ENCODE measurements at regions not wholly inside any gene's neighbourhood (a gene's known extent, or its start where the extent isn't known, plus 50 kb on each side); places are given as distances from the start of the nearest gene placed in this dataset.
"Not testable (repeated sequence)": the region's sequence is repeated elsewhere in the genome, so short reads cannot be mapped to it uniquely, and the experiment has no call there.

DNA sequence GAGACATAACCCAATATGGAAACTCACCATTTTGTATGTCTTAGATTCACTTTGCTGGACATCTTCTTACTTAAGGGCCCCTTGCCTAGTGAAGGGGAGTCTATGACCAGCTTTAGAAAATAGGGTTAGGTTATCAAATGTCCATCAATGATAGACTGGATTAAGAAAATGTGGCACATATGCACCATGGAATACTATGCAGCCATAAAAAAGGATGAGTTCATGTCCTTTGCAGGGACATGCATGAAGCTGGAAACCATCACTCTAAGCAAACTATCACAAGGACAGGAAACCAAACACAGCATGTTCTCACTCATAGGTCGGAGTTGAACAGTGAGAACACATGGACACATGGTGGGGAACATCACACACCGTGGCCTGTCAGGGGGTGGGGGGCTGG is 301.8 kb upstream of the TBL1XR1 start:
- not testable (repeated sequence) for H3K9me3 Mint-ChIP-seq; H3K27ac Mint-ChIP-seq; H3K4me3 Mint-ChIP-seq; H3K4me1 Mint-ChIP-seq (ENCODE audit: low read depth); H3K36me3 Mint-ChIP-seq (ENCODE audit: insufficient read depth in 2 of 2); H3K27me3 Mint-ChIP-seq (ENCODE audit: low read depth); ATAC-seq (replicated peaks in 1 of 2); DNase-seq

DNA sequence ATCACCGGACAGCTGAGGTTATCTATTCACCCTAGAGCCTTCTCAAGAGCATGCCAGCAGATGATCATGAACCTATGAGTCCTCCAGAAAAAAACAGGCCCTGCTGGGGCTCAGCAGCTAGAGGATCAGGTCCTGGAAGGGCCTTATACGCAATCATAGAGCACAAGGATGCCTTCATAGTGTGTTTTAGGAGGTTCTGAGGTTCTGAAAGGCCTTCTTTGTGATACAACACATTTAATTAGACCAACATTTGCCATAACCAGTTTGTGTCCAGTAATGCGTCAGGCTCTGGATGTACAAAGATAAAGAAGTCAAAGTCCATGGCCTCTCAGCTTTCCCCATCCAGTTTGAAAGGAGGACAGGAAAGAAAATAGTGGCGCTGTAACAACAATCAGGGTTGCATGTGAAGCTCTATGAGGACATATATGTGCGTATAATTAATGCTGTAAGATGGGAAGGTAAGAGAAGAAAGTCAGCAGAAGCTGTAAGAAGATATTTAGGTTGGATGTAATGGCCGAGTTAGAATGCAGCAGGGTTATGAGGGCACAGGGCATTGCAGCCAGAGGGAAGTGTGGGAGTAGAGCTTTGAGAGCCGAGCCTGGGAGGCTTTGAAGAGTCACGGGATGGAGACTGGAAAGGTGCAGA is 302.6 kb upstream of the TBL1XR1 start:
- Mint-ChIP-seq H3K4me1 (ENCODE audit: low read depth) (no peaks in the 10 kb centered on the region), H3K9me3 (peaks cover 0 to 2% of the 10 kb centered on the region in 2 donors), H3K4me3 (no peak overlapping the region), H3K27me3 (ENCODE audit: low read depth) (no peaks in the 10 kb centered on the region), H3K27ac (no peak overlapping the region), H3K36me3 (ENCODE audit: insufficient read depth in 2 of 2) (no peaks in the 10 kb centered on the region)
- ATAC-seq (replicated peaks in 1 of 2) = no peak
- no peak for DNase-seq

DNA sequence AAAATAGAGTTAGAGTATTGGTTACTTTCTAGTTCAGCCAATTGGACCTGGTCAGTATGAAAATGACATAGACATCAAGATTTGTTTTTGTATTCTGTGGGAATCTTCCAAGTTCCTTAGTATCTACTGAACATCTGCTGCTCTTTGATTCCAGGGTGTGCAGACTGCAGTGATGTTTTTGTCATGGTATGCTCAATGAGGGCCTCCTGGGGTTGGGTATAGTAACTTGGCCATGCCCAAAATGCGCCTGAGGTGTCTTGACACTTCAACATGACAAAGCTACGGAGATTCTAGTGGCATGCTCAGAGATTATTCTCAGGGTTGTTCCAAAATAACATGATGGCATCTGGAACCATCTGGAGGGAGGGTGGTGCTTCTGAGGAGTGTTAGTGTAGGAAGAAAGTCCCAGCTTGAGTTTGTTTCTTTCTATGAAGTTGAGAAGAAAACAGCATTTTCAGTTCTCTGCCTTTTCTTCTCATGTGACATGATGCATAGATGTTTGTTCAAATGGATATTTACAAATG is 313.5 kb upstream of the TBL1XR1 start:
- DNase-seq (no peak), ATAC-seq (replicated peaks in 1 of 2) (no peak)
- H3K27ac Mint-ChIP-seq = no peak overlapping the region
- no peak overlapping the region for H3K4me3 Mint-ChIP-seq
- no peaks in the 10 kb centered on the region for H3K4me1 Mint-ChIP-seq (ENCODE audit: low read depth)
- H3K9me3 Mint-ChIP-seq = peaks cover 2 to 6% of the 10 kb centered on the region in 2 donors
- no peaks in the 10 kb centered on the region for H3K27me3 Mint-ChIP-seq (ENCODE audit: low read depth)
- H3K36me3 Mint-ChIP-seq (ENCODE audit: insufficient read depth in 2 of 2) = no peaks in the 10 kb centered on the region

DNA sequence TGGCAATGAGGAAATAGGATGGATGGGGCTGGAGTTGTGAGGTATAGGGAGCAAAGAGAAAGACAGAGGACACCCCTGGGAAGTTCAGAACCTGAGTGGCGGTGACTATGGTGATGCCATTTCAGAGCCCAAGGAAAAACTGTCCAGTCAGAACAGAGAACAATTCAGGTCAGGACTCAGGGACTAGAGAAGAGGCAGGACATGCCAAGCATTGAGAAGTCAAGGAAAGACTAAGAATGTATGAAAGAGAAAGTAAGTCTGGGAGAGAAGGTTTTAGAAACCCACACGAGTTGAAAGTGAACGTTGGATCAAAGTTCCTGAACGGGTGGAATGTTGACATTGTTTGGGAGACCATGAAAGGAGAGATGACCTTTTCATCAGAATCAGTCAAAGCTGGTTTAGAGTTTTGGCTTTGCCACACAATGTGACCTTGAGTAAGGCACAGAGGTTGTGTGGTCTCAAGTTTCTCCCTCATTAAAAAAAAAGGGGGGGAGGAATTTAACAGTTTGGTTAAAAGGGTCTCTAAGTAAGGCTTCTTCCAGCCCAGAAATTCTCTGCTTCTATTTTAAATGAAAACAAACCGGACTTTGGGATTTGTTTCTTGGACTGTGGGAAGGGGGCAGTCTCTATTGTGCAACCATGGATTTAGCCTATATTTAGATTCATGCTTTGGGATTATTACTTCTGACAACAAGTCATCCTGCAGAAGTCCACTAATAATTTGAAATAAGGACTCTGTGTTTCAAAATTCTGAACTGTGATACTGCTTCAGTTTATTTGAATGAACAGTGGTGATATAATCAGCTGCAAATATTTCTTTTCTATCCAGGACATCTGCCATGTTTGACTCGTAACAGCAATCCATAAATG is 315.9 kb upstream of the TBL1XR1 start:
- ATAC-seq (replicated peaks in 1 of 2) (no peak), DNase-seq (no peak)
- Mint-ChIP-seq H3K36me3 (ENCODE audit: insufficient read depth in 2 of 2) (no peaks in the 10 kb centered on the region), H3K27me3 (ENCODE audit: low read depth) (no peaks in the 10 kb centered on the region), H3K27ac (no peak overlapping the region), H3K4me3 (no peak overlapping the region), H3K9me3 (peaks cover 0 to 3% of the 10 kb centered on the region in 2 donors), H3K4me1 (ENCODE audit: low read depth) (no peaks in the 10 kb centered on the region)

DNA sequence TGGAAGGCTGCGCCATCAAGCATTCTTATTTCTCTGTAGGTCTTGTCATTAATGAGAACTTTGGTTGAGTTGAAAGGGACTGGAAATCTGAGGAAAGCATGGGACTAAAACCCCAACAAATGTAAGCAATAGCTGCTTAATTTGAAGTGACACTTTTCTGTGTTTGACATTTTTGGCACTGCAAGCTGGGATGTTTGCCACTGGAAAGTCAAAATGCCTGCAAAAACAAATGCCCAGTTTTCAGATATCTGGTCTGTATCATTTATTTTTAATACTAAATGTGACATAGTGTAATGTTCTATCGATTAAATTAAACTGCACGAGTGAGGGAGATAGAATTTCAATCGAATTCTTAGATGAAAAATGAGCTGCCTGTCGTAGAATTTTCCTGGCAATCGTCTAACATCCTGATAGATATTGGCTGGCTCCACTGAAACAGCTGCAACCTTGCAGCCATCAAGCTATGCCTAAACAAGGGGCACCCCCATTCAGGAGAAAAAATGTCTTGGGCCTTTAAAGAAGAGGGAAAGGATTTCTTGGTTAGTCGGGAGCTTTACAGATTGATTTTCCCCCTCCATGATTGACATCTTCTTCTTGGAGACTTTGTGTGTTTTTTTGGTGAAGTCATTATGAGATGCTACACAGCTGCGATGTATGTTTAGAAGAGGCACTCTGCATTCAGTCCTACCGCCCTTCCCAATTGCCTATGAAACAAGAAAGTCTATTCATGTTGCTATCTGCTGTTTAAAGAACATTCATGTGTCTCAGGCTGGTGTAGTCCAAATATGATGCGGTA is 316.7 kb upstream of the TBL1XR1 start:
- no peaks in the 10 kb centered on the region for H3K36me3 Mint-ChIP-seq (ENCODE audit: insufficient read depth in 2 of 2)
- no peaks in the 10 kb centered on the region for H3K27me3 Mint-ChIP-seq (ENCODE audit: low read depth)
- H3K9me3 Mint-ChIP-seq = peaks cover 0 to 3% of the 10 kb centered on the region in 2 donors
- DNase-seq (no peak), ATAC-seq (replicated peaks in 1 of 2) (no peak)
- no peak overlapping the region for H3K27ac Mint-ChIP-seq
- no peak overlapping the region for H3K4me3 Mint-ChIP-seq
- H3K4me1 Mint-ChIP-seq (ENCODE audit: low read depth) = peaks cover under 1% of the 10 kb centered on the region

DNA sequence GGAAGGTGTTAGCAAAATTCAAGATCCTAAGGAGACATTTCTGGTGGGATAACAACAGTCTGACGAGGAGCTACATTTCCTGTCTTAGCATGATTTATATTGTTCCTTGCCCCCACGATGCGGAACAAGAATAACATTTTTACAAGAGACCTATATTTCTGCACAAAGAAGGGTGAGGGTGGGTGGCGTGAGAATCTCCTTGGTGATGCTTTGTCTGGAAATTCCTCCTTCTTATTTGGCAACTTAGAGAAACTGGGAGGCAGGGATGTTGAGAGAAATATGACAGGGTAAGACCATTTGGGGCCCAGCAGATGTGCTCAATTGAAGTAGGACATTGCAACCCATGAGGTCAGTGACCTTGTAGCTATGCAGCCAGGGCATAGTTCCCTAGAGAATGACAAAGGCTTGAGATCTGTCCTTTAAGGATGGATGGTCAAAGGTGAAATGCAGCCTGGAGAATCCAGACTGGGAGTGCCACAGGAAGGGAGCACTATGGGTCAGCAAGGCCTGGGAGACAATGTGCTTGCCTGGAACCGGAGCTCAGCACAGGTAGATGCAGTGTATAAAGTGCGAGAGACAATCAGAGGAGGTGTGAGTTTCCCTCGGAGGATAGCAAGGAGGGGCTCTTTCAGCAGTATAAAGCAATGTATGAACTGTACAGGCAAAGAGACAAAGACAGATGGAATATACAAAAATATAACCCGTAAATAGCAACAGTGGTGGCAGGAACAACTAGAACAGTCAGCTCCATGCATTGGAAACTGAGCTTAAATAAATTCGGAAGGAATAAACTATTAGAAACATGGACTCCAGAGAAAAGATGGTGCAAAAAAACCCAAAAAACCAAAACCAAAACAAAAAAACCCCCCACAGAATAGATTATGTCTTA is 317.6 kb upstream of the TBL1XR1 start:
- peaks cover 0 to 3% of the 10 kb centered on the region in 2 donors for H3K9me3 Mint-ChIP-seq
- H3K4me3 Mint-ChIP-seq = no peak overlapping the region
- peaks cover 6% of the 10 kb centered on the region for H3K4me1 Mint-ChIP-seq (ENCODE audit: low read depth)
- no peaks in the 10 kb centered on the region for H3K36me3 Mint-ChIP-seq (ENCODE audit: insufficient read depth in 2 of 2)
- ATAC-seq (replicated peaks in 1 of 2) (no peak), DNase-seq (no peak)
- no peak overlapping the region for H3K27ac Mint-ChIP-seq
- no peaks in the 10 kb centered on the region for H3K27me3 Mint-ChIP-seq (ENCODE audit: low read depth)

DNA sequence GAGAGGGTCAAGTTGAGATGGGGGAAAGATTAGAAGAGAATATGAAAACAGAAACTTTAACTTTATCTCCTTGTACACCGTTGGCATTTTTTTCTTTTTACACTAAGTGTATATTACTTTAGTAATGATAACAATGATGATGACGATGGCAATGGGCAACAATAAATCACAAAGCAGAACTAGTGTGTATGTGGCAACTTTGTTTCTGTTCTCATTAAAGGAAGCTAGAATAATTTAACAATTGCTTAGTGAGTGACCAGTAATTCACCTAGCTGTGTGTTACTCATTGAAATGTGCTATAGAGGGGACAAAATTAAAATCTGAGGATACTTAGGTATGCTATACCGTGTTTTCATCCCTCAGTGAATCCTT is 318.5 kb upstream of the TBL1XR1 start:
- H3K4me3 Mint-ChIP-seq = no peak overlapping the region
- H3K27ac Mint-ChIP-seq = no peak overlapping the region

DNA sequence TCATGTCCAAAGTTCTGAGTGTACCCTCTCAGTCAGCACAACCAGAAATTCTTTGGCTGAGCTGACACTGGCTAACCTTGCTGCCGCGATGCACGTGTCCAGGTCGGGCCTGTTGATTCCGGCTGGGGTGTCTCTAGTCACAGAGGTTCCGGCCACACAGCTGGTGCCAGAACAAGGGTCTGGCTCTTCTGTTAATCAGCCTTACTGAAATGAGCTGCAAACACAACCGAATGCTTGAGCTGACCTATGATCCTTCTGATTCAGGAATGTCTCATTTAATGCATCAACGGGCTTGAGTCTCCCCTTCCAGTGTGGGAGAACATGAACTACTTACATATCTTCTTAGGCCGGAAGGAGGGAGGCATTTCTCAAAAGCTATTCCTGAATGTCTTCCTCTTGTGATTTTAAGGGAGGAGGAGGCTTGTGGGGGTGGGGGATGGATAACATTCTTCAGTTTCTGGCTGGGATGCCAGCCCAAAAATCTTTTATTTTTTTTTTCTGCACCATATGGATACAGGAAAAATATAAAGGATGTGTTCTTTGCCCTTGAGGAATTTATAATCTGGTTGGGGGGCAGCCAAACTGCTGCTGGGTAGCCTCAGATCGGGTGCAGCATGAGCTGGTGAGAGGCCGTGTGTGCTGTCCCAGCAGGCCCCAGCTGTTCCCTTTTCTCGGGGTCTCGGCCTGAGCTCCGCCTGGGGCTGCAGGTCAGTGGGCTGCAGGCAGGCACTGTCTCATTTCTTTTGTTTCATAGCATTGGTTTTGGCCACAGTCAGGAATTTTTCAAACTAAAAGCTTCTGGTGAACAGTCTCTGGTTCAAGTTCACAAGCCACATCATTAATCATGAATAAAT is 319.1 kb upstream of the TBL1XR1 start:
- Mint-ChIP-seq H3K27me3 (ENCODE audit: low read depth) (no peaks in the 10 kb centered on the region), H3K27ac (no peak overlapping the region), H3K4me1 (ENCODE audit: low read depth) (peaks cover 6% of the 10 kb centered on the region), H3K36me3 (ENCODE audit: insufficient read depth in 2 of 2) (no peaks in the 10 kb centered on the region), H3K9me3 (peaks cover 0 to 3% of the 10 kb centered on the region in 2 donors), H3K4me3 (no peak overlapping the region)
- no peak for DNase-seq
- ATAC-seq (replicated peaks in 1 of 2) = no peak

More for the DNA sequence above, 318.5 kb upstream of the TBL1XR1 start:
- no peak for DNase-seq
- no peak for ATAC-seq (replicated peaks in 1 of 2)
- Mint-ChIP-seq H3K27me3 (ENCODE audit: low read depth) (no peaks in the 10 kb centered on the region), H3K4me1 (ENCODE audit: low read depth) (peaks cover 6% of the 10 kb centered on the region), H3K36me3 (ENCODE audit: insufficient read depth in 2 of 2) (no peaks in the 10 kb centered on the region), H3K9me3 (peaks cover 0 to 3% of the 10 kb centered on the region in 2 donors)

DNA sequence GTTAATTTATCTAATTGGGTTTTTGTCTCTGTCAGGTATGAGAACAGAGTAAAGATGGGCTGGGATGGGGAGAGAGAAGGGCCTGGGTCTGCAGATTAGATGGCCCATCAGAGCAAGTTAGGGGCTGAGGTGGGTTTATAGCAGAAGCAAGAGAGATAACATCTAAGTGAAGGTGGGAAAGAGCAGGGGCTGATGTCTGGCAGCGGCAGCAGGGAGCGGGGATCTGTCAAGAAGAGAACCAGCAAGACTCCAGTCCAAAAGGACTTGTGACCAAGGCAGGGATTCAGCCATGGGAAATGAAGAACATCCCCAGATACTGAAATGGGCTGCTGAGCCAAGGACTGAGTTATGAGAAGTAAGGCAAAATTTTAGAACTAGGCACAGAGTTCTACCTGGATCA is 320.6 kb upstream of the TBL1XR1 start:
- DNase-seq (no peak), ATAC-seq (replicated peaks in 1 of 2) (no peak)
- Mint-ChIP-seq H3K27me3 (ENCODE audit: low read depth) (no peaks in the 10 kb centered on the region), H3K4me3 (no peak overlapping the region), H3K36me3 (ENCODE audit: insufficient read depth in 2 of 2) (no peaks in the 10 kb centered on the region), H3K9me3 (peaks cover 0 to 1% of the 10 kb centered on the region in 2 donors), H3K4me1 (ENCODE audit: low read depth) (peaks cover 6% of the 10 kb centered on the region), H3K27ac (no peak overlapping the region)

DNA sequence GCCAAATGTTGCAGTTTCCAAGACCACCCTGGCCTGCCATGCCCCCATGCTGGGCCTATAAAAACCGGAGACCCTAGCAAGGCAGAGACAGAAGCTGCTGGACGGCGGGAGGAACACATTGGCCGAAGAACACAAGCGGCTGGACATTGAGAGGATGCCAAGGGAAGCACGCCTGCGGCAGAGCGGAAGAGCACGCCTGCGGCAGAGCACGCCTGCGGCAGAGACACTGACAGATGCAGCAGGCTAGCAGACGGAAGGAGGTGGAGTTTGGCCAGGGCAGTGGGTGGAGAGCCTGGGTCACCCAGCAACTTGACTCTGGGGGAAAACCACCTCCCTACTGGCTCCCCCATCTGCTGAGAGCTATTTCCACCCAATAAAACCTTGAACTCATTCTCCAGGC is 322.3 kb upstream of the TBL1XR1 start:
- Mint-ChIP-seq H3K4me3 (no peak overlapping the region), H3K4me1 (ENCODE audit: low read depth) (peaks cover 11% of the 10 kb centered on the region), H3K36me3 (ENCODE audit: insufficient read depth in 2 of 2) (no peaks in the 10 kb centered on the region), H3K9me3 (peaks cover 1% of the 10 kb centered on the region in 2 donors), H3K27ac (no peak overlapping the region), H3K27me3 (ENCODE audit: low read depth) (no peaks in the 10 kb centered on the region)
- no peak for DNase-seq
- no peak for ATAC-seq (replicated peaks in 1 of 2)

DNA sequence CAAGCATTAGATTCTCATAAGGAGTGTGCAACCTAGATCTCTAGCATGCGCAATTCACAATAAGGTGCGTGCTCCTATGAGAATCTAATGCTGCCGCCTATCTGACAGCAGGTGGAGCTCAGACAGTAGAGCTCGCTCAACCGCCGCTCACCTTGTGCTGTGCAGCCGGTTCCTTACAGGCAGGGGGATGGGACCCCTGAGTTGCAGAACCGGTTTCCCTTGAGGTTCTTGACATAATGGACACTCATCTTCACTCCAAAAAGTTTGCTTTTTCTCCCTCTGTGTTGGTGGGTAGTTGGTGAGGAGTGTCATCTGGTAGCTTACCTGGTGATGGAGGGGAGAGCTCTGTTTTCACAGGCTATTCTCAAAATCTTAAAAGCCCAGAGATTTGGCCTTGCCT is 324.0 kb upstream of the TBL1XR1 start:
- Mint-ChIP-seq H3K4me3 (no peak overlapping the region), H3K27ac (no peak overlapping the region), H3K36me3 (ENCODE audit: insufficient read depth in 2 of 2) (peaks cover 0 to 2% of the 10 kb centered on the region in 2 donors), H3K4me1 (ENCODE audit: low read depth) (peaks cover 11% of the 10 kb centered on the region), H3K9me3 (peaks cover 1 to 4% of the 10 kb centered on the region in 2 donors), H3K27me3 (ENCODE audit: low read depth) (no peaks in the 10 kb centered on the region)
- no peak for ATAC-seq (replicated peaks in 1 of 2)
- DNase-seq = no peak

DNA sequence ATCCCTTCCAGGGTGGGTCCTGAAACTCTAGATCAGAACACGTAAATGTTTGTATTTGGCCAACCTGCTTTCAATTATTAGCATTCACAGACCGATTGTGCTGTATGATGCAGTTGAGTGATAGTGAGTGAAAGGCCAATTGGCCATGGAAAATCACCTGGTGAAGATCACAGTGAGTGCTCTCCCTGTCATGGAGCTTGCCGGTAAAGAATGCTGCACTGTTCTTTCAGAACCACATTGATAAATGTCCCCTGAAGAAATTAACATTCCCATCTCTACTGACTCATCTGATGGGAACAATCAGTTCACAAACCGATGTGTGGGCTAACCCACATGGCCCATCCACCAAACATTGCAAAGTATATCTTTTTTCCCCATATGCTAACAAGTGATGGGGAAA is 324.8 kb upstream of the TBL1XR1 start:
- ATAC-seq (replicated peaks in 1 of 2) (no peak), DNase-seq (no peak)
- Mint-ChIP-seq H3K27me3 (ENCODE audit: low read depth) (no peaks in the 10 kb centered on the region), H3K9me3 (peaks cover 1 to 4% of the 10 kb centered on the region in 2 donors), H3K36me3 (ENCODE audit: insufficient read depth in 2 of 2) (peaks cover 0 to 2% of the 10 kb centered on the region in 2 donors), H3K4me3 (no peak overlapping the region), H3K27ac (no peak overlapping the region), H3K4me1 (ENCODE audit: low read depth) (peaks cover 11% of the 10 kb centered on the region)

Data from activated T-cell treated with anti-CD3 and anti-CD28 coated beads, Interleukin-2, amount 50 U/mL, for 72 hours (primary cell).